ENCODE measurements at regions not wholly inside any gene's neighbourhood (a gene's known extent, or its start where the extent isn't known, plus 50 kb on each side); places are given as distances from the start of the nearest gene placed in this dataset.

DNA sequence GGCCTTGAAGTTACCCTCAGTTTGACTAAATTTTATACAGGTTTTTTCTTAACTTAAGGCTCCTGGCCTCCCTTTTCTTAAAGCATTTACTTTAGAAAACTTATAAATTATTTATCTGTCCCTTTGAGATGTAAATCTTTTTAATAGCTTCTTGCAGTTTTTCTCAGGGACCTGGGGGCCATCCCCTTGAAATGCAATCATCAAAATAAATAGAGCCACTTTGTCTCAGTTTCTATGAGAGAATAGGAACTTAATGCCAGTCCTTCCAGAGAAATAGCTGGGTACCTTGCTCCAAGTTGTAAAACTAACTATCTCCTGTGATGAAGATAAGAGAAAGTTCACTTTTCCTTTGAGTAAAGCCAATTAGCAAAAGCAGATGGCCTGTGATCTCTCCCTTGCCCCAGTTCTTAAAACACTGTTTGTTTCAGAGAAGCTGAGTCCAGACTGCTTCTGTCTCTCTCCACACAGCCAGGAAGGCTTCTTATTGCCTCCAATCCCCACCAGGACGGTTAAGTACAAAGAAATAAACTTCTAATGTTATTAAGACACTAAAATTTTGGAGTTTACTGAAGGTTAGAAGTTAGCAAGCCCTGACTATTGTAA lies 913.1 kb downstream of the OLFM4 start:
- no peak for DNase-seq
- Histone ChIP-seq H3K4me3 (no peak overlapping the region), H3K4me1 (no peaks in the 10 kb centered on the region), H3K9me3 (replicated peaks) (peaks cover 4% of the 10 kb centered on the region), H3K27ac (replicated peaks) (no peak overlapping the region), H3K36me3 (no peaks in the 10 kb centered on the region), H3K27me3 (ENCODE audit: low read depth) (no peaks in the 10 kb centered on the region)
- TF ChIP-seq, protein P1, sequence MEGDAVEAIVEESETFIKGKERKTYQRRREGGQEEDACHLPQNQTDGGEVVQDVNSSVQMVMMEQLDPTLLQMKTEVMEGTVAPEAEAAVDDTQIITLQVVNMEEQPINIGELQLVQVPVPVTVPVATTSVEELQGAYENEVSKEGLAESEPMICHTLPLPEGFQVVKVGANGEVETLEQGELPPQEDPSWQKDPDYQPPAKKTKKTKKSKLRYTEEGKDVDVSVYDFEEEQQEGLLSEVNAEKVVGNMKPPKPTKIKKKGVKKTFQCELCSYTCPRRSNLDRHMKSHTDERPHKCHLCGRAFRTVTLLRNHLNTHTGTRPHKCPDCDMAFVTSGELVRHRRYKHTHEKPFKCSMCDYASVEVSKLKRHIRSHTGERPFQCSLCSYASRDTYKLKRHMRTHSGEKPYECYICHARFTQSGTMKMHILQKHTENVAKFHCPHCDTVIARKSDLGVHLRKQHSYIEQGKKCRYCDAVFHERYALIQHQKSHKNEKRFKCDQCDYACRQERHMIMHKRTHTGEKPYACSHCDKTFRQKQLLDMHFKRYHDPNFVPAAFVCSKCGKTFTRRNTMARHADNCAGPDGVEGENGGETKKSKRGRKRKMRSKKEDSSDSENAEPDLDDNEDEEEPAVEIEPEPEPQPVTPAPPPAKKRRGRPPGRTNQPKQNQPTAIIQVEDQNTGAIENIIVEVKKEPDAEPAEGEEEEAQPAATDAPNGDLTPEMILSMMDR (IDR thresholded peaks at IDR 0.05; ENCODE audit: borderline replicate concordance): no peak
- intact Hi-C loops (cut with micrococcal nuclease): no loop called here

DNA sequence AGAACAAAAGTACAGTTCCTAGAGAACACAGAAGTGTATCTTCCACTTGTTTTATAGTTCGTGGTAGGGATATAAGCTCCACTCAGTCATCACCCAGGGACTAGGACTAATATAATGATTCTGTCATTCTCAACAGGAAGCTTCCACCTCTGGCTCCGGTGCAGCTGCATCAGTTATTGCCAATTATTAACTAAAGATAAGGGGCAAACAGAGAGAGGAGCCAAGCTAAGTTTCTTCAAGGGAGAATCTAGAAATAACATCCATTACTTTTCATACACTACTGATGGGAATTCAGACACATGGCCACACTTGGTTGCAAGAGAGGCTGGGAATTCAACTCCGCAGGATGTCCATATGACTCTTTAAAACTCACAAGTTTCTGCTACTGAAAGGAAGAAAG lies 917.9 kb downstream of the OLFM4 start:
- intact Hi-C loops (cut with micrococcal nuclease): no loop called here
- H3K27me3 ChIP-seq (ENCODE audit: low read depth): no peaks in the 10 kb centered on the region
- H3K9me3 ChIP-seq (replicated peaks): peaks cover 9% of the 10 kb centered on the region
- H3K36me3 ChIP-seq: no peaks in the 10 kb centered on the region
- no peaks in the 10 kb centered on the region for H3K4me1 ChIP-seq
- no peak overlapping the region for H3K27ac ChIP-seq (replicated peaks)
- no peak overlapping the region for H3K4me3 ChIP-seq
- DNase-seq: no peak
- TF ChIP-seq, protein P1 (IDR thresholded peaks at IDR 0.05; ENCODE audit: borderline replicate concordance): no peak

DNA sequence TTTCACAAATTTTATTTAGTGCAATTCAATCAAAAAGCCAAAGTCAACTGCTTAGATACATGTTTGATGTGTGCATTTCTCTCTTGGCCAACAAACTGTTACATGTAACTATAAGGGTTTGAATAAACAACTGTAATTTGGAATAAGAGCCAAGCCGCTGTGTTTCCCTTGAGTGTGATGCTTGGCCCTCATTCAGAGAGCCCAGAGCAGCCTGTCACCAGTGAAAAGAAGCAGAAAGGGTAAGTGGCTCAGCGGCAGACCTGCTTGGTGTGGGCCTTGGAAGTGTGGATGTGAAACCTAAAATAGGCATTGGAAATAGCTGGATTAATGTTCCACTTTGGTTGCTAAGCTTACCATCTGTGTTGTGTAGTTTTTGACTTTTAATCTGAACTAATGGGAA lies 924.6 kb downstream of the OLFM4 start:
- DNase-seq: no peak
- no peaks in the 10 kb centered on the region for H3K27me3 ChIP-seq (ENCODE audit: low read depth)
- no peaks in the 10 kb centered on the region for H3K36me3 ChIP-seq
- H3K4me1 ChIP-seq: no peaks in the 10 kb centered on the region
- H3K4me3 ChIP-seq: no peak overlapping the region
- TF ChIP-seq, protein P1 (IDR thresholded peaks at IDR 0.05; ENCODE audit: borderline replicate concordance): no peak
- no peak overlapping the region for H3K27ac ChIP-seq (replicated peaks)
- H3K9me3 ChIP-seq (replicated peaks): peaks cover 5% of the 10 kb centered on the region
- intact Hi-C loops (cut with micrococcal nuclease): no loop called here
